OCI-LY7 (cell line): ENCODE measurements at regions not wholly inside any gene's neighbourhood (a gene's known extent, or its start where the extent isn't known, plus 50 kb on each side); places are given as distances from the start of the nearest gene placed in this dataset.

Experiments used
- BruUV-seq: library from RNA; stranded (reverse); fragments of 400-500 nt; replicated peaks from 2 replicates; lab custom pipeline; 2021; lab: Mats Ljungman, UMichigan
- CTCF ChIA-PET: fragments of 300-600 bp; sonication (Branson Sonifier 250); formaldehyde crosslinking; loops from one replicate; lab custom pipeline; 2022; ENCODE audit warnings: antibody characterized with exemption; ENCODE audit not compliant: unreplicated experiment; lab: Charles Lee
- POLR2A ChIA-PET: fragments of 300-600 bp; sonication (Branson Sonifier 250); formaldehyde crosslinking; loops from one replicate; lab custom pipeline; 2022; ENCODE audit warnings: antibody characterized with exemption; lab: Charles Lee
- DNase-seq: peaks from one replicate; pipeline ENCODE4 v3.0.0-alpha.2; 2015; ENCODE audit warnings: low spot score
- H2AFZ ChIP-seq: fragments of 200-600 bp; sonication (generic), shearing (Covaris generic); 2 replicates; pipeline ENCODE4 v1.6.1; 2014; ENCODE audit warnings: mild to moderate bottlenecking, antibody characterized with exemption, low read length, moderate library complexity
- H3K27ac ChIP-seq: fragments of 200-600 bp; sonication (generic); 2 replicates; pipeline ENCODE4 v1.5.1; 2014; ENCODE audit warnings: mixed run types, low read depth, mild to moderate bottlenecking, moderate library complexity, low read length, inconsistent platforms; ENCODE audit not compliant: poor library complexity, severe bottlenecking
- H3K36me3 ChIP-seq: fragments of 200-600 bp; sonication (generic); 2 replicates; pipeline ENCODE4 v1.6.1; 2014; ENCODE audit warnings: mild to moderate bottlenecking, antibody characterized with exemption, low read length, moderate library complexity, mixed read lengths; ENCODE audit not compliant: insufficient read depth
- H3K4me1 ChIP-seq: fragments of 200-600 bp; sonication (generic); 2 replicates; pipeline ENCODE4 v1.5.1; 2014; ENCODE audit warnings: mild to moderate bottlenecking, low read length; ENCODE audit not compliant: insufficient read depth, poor library complexity, severe bottlenecking
- H3K4me2 ChIP-seq: fragments of 200-600 bp; sonication (generic); 2 replicates; pipeline ENCODE4 v1.6.1; 2014; ENCODE audit warnings: mild to moderate bottlenecking, low read length
- H3K4me3 ChIP-seq: fragments of 200-600 bp; sonication (generic); 2 replicates; pipeline ENCODE4 v1.5.1; 2014; ENCODE audit warnings: mild to moderate bottlenecking, low read depth, low read length; ENCODE audit not compliant: poor library complexity, severe bottlenecking
- H3K79me2 ChIP-seq: fragments of 200-600 bp; sonication (generic); 2 replicates; pipeline ENCODE4 v1.6.1; 2016; ENCODE audit warnings: low read depth, mild to moderate bottlenecking, low read length, moderate library complexity, mixed read lengths; ENCODE audit not compliant: insufficient read depth
- H3K9me2 ChIP-seq: fragments of 200-600 bp; sonication (generic); 2 replicates; pipeline ENCODE4 v1.6.1; 2016; ENCODE audit warnings: mild to moderate bottlenecking, low read length, mixed read lengths; ENCODE audit not compliant: insufficient read depth
- H3K9me3 ChIP-seq: fragments of 200-600 bp; sonication (generic); 2 replicates; pipeline ENCODE4 v1.6.1; 2014; ENCODE audit warnings: mild to moderate bottlenecking, mixed run types, low read length, mixed read lengths
- H4K20me1 ChIP-seq: fragments of 200-600 bp; sonication (generic); 2 replicates; pipeline ENCODE4 v1.6.1; 2014; ENCODE audit warnings: mild to moderate bottlenecking, antibody characterized with exemption, low read length, moderate library complexity, mixed read lengths; ENCODE audit not compliant: insufficient read depth
- EZH2phosphoT487 ChIP-seq: fragments of 200-600 bp; sonication (generic); IDR thresholded peaks from 2 replicates; pipeline ENCODE4 v1.6.1; 2018; ENCODE audit warnings: low read depth, borderline replicate concordance, mild to moderate bottlenecking, mixed run types, antibody characterized with exemption, low read length, moderate library complexity, mixed read lengths
- intact Hi-C: fragments of 100-400 bp; cut with micrococcal nuclease; formaldehyde crosslinking; loops from one replicate; pipeline ENCODE4 v1.10.0; 2022; ENCODE audit not compliant: unreplicated experiment
- TF ChIP-seq, protein P1 (sequence below): fragments of 200-600 bp; sonication (generic); conservative IDR thresholded peaks from 2 replicates; pipeline ENCODE4 v1.5.1; 2014; ENCODE audit warnings: mild to moderate bottlenecking, antibody characterized with exemption, low read length, moderate library complexity, mixed read lengths

DNA sequence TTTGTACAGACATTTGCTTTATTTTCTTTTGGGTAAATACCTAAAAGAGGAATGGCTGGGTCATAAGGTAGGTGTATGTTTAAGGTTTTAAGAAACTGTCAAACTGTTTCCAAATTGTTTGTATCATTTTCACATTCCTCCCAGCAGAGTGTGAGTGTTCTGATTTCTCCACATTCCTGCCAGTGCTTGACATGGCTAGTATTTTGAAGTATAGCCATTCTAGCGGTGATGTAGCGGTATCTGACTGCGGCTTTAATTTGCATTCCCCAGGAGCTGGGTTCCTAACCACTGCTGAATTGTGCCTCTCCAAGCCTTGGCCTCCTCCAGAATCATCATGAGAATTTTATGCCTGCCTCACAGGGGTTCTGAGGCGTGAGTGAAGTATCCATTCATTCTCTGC lies 61.8 kb upstream of the ARL4C start:
- no peak overlapping the region for H3K27ac ChIP-seq
- TF ChIP-seq, protein P1, sequence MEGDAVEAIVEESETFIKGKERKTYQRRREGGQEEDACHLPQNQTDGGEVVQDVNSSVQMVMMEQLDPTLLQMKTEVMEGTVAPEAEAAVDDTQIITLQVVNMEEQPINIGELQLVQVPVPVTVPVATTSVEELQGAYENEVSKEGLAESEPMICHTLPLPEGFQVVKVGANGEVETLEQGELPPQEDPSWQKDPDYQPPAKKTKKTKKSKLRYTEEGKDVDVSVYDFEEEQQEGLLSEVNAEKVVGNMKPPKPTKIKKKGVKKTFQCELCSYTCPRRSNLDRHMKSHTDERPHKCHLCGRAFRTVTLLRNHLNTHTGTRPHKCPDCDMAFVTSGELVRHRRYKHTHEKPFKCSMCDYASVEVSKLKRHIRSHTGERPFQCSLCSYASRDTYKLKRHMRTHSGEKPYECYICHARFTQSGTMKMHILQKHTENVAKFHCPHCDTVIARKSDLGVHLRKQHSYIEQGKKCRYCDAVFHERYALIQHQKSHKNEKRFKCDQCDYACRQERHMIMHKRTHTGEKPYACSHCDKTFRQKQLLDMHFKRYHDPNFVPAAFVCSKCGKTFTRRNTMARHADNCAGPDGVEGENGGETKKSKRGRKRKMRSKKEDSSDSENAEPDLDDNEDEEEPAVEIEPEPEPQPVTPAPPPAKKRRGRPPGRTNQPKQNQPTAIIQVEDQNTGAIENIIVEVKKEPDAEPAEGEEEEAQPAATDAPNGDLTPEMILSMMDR = no peak
- no peak for TF ChIP-seq EZH2phosphoT487
- no peak overlapping the region for H3K4me3 ChIP-seq
- no peaks in the 10 kb centered on the region for H3K9me2 ChIP-seq
- H3K79me2 ChIP-seq = no peaks in the 10 kb centered on the region
- intact Hi-C loops = no loop called here
- H4K20me1 ChIP-seq = no peaks in the 10 kb centered on the region
- BruUV-seq = no TSS peak
- CTCF ChIA-PET = no interaction called here
- no peaks in the 10 kb centered on the region for H3K9me3 ChIP-seq
- H3K4me2 ChIP-seq = no peak overlapping the region
- DNase-seq = no peak
- POLR2A ChIA-PET = no interaction called here
- H2AFZ ChIP-seq = no peak overlapping the region
- no peaks in the 10 kb centered on the region for H3K36me3 ChIP-seq
- no peaks in the 10 kb centered on the region for H3K4me1 ChIP-seq

DNA sequence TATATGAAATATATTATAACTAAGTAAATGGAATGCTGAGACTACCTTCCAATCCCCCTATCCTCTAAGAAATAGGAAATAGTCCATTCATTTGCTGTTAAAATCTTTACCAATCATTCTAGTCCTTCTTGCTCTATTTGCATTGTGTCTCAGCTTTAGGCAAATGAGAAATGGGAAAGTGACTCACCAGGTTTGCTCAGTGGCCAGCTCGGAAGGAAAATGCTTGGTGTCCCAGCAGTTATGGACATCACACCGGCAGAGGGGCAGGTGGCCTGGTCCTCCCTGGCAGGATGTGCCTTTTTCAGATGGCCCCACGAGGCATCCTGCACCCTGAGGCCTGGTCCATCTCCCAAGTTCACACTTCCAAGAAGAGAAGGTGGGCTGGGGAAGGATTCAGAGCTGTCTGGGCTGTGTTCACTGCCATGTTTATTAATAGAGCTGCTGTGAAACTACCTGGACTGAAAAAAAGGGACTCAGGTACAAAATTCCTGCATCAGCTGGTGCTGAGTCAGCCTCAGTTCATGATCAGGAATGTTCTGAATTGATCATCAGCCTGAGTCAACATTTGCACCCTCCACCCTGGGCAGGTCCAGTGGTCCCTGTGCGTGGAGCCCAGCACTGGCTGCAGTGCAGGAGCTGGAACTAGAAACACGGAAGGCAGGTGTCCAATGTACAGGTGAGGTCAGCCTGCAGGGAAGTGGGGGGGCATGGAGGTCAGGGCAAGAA lies 60.1 kb upstream of the ARL4C start:
- no peak overlapping the region for H3K27ac ChIP-seq
- no TSS peak for BruUV-seq

More for the DNA sequence above, 60.1 kb upstream of the ARL4C start:
- Histone ChIP-seq H3K36me3 (no peaks in the 10 kb centered on the region), H3K4me2 (no peak overlapping the region), H2AFZ (no peak overlapping the region), H3K4me1 (no peaks in the 10 kb centered on the region), H3K4me3 (no peak overlapping the region), H4K20me1 (no peaks in the 10 kb centered on the region), H3K79me2 (no peaks in the 10 kb centered on the region), H3K9me3 (no peaks in the 10 kb centered on the region), H3K9me2 (no peaks in the 10 kb centered on the region)
- no peak for DNase-seq
- ChIA-PET CTCF (no interaction called here), POLR2A (interaction anchor here (0.6 kb wide), 1 partner anchor 209 kb away, joined by 3 read pairs; no protein-coding TSS in a partner anchor)
- intact Hi-C loops = no loop called here
- no peak for TF ChIP-seq EZH2phosphoT487
- TF ChIP-seq, protein P1 = no peak
